ENCODE measurements at regions not wholly inside any gene's neighbourhood (a gene's known extent, or its start where the extent isn't known, plus 50 kb on each side); places are given as distances from the start of the nearest gene placed in this dataset.

GRCh38 chr4:85084371-85085094 is 118.0 kb upstream of the WDFY3 start:
- DNase-seq (ENCODE audit: low read depth, low spot score) (peak; percentile 67), FAIRE-seq (peak; percentile 83)
- Histone ChIP-seq H3K36me3 (ENCODE audit: control insufficient read depth in 2 of 2, extremely low read depth in 1 of 2, insufficient read depth in 2 of 2, low read length in 2 of 2) (no peaks in the 10 kb centered on the region), H3K27me3 (ENCODE audit: control insufficient read depth in 2 of 2, insufficient read depth in 2 of 2, low read length in 2 of 2) (peaks cover 4 to 11% of the 10 kb centered on the region in 2 experiments), H3K9ac (replicated peaks; ENCODE audit: extremely low read depth, insufficient read depth, low read length) (no peak overlapping the region), H3K27ac (ENCODE audit: insufficient read depth, low read depth, low read length) (no peak overlapping the region), H2AFZ (ENCODE audit: low read depth, low read length) (no peak overlapping the region), H3K9me1 (replicated peaks; ENCODE audit: control insufficient read depth, extremely low read depth, insufficient read depth, low read length) (no peaks in the 10 kb centered on the region), H4K20me1 (replicated peaks; ENCODE audit: control insufficient read depth, extremely low read depth, insufficient read depth, low read length) (no peaks in the 10 kb centered on the region), H3K79me2 (ENCODE audit: control insufficient read depth, insufficient read depth, low read length) (no peaks in the 10 kb centered on the region), H3K4me1 (ENCODE audit: control insufficient read depth, extremely low read depth, insufficient read depth, low read length) (no peaks in the 10 kb centered on the region), H3K9me3 (replicated peaks; ENCODE audit: control insufficient read depth, insufficient read depth, low read length) (no peaks in the 10 kb centered on the region), H3K4me3 (replicated peaks in 1 of 3; ENCODE audit: insufficient read depth in 1 of 3, low read depth in 1 of 3, low read length in 3 of 3) (no peak overlapping the region), H3K4me2 (ENCODE audit: insufficient read depth, low read length) (no peak overlapping the region)
- TF ChIP-seq CTCF (IDR thresholded peaks at IDR 0.05; ENCODE audit: extremely low read depth in 1 of 2, insufficient read depth in 1 of 2, low read depth in 1 of 2, low read length in 2 of 2) (peak; percentile 43 to 47), GATA2 (IDR thresholded peaks at IDR 0.05; ENCODE audit: insufficient read depth, insufficient read length, low read depth, low read length) (no peak)
- CTCF ChIA-PET = interaction anchor here (0.7 to 3.8 kb wide), 43 partner anchors 8 to 1414 kb away, joined by 3 to 93 read pairs (median 4); partner anchors contain the start of gene ARHGAP24
- POLR2A ChIA-PET = no interaction called here
- dilution Hi-C loops (cut with MboI; ENCODE audit: extremely low pct_ligation_motif_present, low sequenced_read_pairs) (no loop called here), intact Hi-C loops (cut with micrococcal nuclease) (loop anchor here (1.0 kb wide), 1 partner anchor 664 kb away; no protein-coding TSS in a partner anchor)
- BruUV-seq (replicated peaks) = no TSS peak

GRCh38 chr4:85086721-85087120 is 120.2 kb upstream of the WDFY3 start:
- Histone ChIP-seq H2AFZ (ENCODE audit: low read depth, low read length) (no peak overlapping the region), H3K27ac (ENCODE audit: insufficient read depth, low read depth, low read length) (no peak overlapping the region), H3K36me3 (ENCODE audit: control insufficient read depth in 2 of 2, extremely low read depth in 1 of 2, insufficient read depth in 2 of 2, low read length in 2 of 2) (no peaks in the 10 kb centered on the region), H3K4me3 (replicated peaks in 1 of 3; ENCODE audit: insufficient read depth in 1 of 3, low read depth in 1 of 3, low read length in 3 of 3) (no peak overlapping the region), H3K4me2 (ENCODE audit: insufficient read depth, low read length) (no peak overlapping the region), H3K27me3 (ENCODE audit: control insufficient read depth in 2 of 2, insufficient read depth in 2 of 2, low read length in 2 of 2) (peaks cover 4 to 10% of the 10 kb centered on the region in 2 experiments), H3K9ac (replicated peaks; ENCODE audit: extremely low read depth, insufficient read depth, low read length) (no peak overlapping the region), H3K79me2 (ENCODE audit: control insufficient read depth, insufficient read depth, low read length) (no peaks in the 10 kb centered on the region), H3K9me3 (replicated peaks; ENCODE audit: control insufficient read depth, insufficient read depth, low read length) (no peaks in the 10 kb centered on the region), H3K4me1 (ENCODE audit: control insufficient read depth, extremely low read depth, insufficient read depth, low read length) (no peaks in the 10 kb centered on the region), H4K20me1 (replicated peaks; ENCODE audit: control insufficient read depth, extremely low read depth, insufficient read depth, low read length) (no peaks in the 10 kb centered on the region), H3K9me1 (replicated peaks; ENCODE audit: control insufficient read depth, extremely low read depth, insufficient read depth, low read length) (no peaks in the 10 kb centered on the region)
- POLR2A ChIA-PET = no interaction called here
- TF ChIP-seq JUN (IDR thresholded peaks at IDR 0.05; ENCODE audit: borderline replicate concordance, insufficient read depth, insufficient read length, low read depth) (no peak), MAX (IDR thresholded peaks at IDR 0.05; ENCODE audit: insufficient read depth, insufficient read length) (no peak), POLR2A (IDR thresholded peaks at IDR 0.05; ENCODE audit: low read depth, low read length) (no peak), GATA2 (IDR thresholded peaks at IDR 0.05; ENCODE audit: insufficient read depth, insufficient read length, low read depth, low read length) (no peak), CTCF (IDR thresholded peaks at IDR 0.05; ENCODE audit: extremely low read depth in 1 of 2, insufficient read depth in 1 of 2, low read depth in 1 of 2, low read length in 2 of 2) (no peak), FOS (IDR thresholded peaks at IDR 0.05; ENCODE audit: borderline replicate concordance, insufficient read depth, low read length) (no peak)
- intact Hi-C loops (cut with micrococcal nuclease) (no loop called here), dilution Hi-C loops (cut with MboI; ENCODE audit: extremely low pct_ligation_motif_present, low sequenced_read_pairs) (no loop called here)
- FAIRE-seq (no peak), DNase-seq (ENCODE audit: low read depth, low spot score) (no peak)
- CTCF ChIA-PET = interaction anchor here (1.0 to 3.6 kb wide), 2 partner anchors 661 to 957 kb away, joined by 4 to 15 read pairs; no protein-coding TSS in a partner anchor
- BruUV-seq (replicated peaks) = no TSS peak
